ENCODE measurements at regions not wholly inside any gene's neighbourhood (a gene's known extent, or its start where the extent isn't known, plus 50 kb on each side); places are given as distances from the start of the nearest gene placed in this dataset.

DNA sequence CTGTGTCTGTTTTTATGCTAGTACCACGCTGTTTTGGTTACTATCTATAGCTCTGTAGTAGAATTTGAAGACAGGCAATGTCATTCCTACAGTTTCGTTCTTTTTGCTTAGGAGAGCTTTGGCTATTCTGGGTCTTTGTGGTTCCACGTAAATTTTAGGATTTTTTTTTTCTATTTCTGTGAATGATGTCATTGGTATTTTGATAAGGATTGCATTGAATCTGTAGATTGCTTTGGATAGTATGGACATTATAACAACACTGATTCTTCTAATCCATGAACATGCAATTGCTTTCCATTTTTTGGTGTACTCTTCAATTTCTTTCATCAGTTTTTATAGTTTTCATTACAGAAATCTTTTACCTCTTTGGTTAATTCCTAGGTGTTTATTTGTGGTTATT is 345.2 kb downstream of the TMEM121 start:
- Mint-ChIP-seq H3K36me3 (ENCODE audit: unreplicated experiment) (no peaks in the 10 kb centered on the region), H3K4me1 (ENCODE audit: unreplicated experiment) (no peaks in the 10 kb centered on the region), H3K27me3 (ENCODE audit: unreplicated experiment) (no peaks in the 10 kb centered on the region), H3K9me3 (ENCODE audit: unreplicated experiment) (peaks cover 63% of the 10 kb centered on the region), H3K27ac (ENCODE audit: unreplicated experiment) (no peak overlapping the region), H3K4me3 (ENCODE audit: unreplicated experiment) (no peak overlapping the region)
- TF ChIP-seq, protein P1, sequence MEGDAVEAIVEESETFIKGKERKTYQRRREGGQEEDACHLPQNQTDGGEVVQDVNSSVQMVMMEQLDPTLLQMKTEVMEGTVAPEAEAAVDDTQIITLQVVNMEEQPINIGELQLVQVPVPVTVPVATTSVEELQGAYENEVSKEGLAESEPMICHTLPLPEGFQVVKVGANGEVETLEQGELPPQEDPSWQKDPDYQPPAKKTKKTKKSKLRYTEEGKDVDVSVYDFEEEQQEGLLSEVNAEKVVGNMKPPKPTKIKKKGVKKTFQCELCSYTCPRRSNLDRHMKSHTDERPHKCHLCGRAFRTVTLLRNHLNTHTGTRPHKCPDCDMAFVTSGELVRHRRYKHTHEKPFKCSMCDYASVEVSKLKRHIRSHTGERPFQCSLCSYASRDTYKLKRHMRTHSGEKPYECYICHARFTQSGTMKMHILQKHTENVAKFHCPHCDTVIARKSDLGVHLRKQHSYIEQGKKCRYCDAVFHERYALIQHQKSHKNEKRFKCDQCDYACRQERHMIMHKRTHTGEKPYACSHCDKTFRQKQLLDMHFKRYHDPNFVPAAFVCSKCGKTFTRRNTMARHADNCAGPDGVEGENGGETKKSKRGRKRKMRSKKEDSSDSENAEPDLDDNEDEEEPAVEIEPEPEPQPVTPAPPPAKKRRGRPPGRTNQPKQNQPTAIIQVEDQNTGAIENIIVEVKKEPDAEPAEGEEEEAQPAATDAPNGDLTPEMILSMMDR (IDR thresholded peaks at IDR 0.05) = no peak
- no peak for DNase-seq (ENCODE audit: extremely low spot score, unreplicated experiment)

DNA sequence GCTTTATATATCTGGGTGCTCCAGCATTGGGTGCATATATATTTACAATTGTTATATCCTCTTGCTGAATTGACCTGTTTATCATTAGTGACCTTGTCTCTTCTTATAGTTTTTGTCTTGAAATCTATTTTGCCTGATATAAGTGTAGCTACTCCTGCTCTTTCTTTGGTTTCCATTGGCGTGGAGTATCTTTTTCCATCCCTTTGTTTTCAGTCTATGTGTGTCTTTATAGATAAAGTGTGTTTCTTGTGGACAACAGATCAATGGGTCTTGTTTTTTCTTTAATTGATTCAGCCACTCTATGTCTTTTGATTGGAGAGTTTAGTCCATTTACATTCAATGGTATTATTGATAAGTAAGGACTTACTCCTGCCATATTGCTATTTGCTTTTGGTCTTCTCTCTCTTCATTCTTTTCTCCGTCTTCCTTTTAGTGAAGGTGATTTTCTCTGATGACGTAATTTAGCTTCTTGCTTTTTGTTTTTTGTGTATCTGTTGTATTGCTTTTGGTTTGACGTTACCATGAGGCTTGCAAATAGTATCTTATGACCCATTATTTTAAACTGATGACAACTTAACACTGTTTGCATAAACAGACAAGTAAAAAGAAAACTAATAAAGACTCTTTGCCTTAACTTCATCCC is 347.6 kb downstream of the TMEM121 start:
- Mint-ChIP-seq H3K27me3 (ENCODE audit: unreplicated experiment) (no peaks in the 10 kb centered on the region), H3K27ac (ENCODE audit: unreplicated experiment) (no peak overlapping the region), H3K9me3 (ENCODE audit: unreplicated experiment) (peaks cover 68% of the 10 kb centered on the region), H3K36me3 (ENCODE audit: unreplicated experiment) (no peaks in the 10 kb centered on the region), H3K4me1 (ENCODE audit: unreplicated experiment) (no peaks in the 10 kb centered on the region), H3K4me3 (ENCODE audit: unreplicated experiment) (no peak overlapping the region)
- TF ChIP-seq, protein P1 (IDR thresholded peaks at IDR 0.05) = no peak
- no peak for DNase-seq (ENCODE audit: extremely low spot score, unreplicated experiment)

DNA sequence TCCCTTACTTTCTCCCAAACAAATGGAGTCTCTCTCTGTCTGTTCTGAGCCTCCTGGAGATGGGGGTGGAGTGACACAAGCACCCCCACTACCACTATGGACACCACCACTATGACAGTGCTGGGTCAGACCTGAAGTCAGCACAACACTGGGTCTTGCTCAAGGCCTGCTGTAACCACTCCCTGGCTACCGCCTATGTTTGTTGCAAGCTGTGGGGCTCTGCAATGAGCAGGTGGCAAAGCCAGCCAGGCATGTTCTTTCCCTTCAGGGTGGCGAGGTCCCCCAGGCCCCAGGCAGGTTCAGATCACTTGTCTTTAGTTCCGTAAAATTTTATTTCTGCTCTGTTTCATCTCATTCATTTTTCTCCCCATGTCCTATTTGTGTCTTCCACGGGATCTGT is 349.8 kb downstream of the TMEM121 start:
- Mint-ChIP-seq H3K9me3 (ENCODE audit: unreplicated experiment) (peaks cover 59% of the 10 kb centered on the region), H3K27me3 (ENCODE audit: unreplicated experiment) (no peaks in the 10 kb centered on the region), H3K4me3 (ENCODE audit: unreplicated experiment) (no peak overlapping the region), H3K36me3 (ENCODE audit: unreplicated experiment) (no peaks in the 10 kb centered on the region), H3K4me1 (ENCODE audit: unreplicated experiment) (no peaks in the 10 kb centered on the region), H3K27ac (ENCODE audit: unreplicated experiment) (no peak overlapping the region)
- DNase-seq (ENCODE audit: extremely low spot score, unreplicated experiment) = peak; percentile 73
- TF ChIP-seq, protein P1 (IDR thresholded peaks at IDR 0.05) = no peak

DNA sequence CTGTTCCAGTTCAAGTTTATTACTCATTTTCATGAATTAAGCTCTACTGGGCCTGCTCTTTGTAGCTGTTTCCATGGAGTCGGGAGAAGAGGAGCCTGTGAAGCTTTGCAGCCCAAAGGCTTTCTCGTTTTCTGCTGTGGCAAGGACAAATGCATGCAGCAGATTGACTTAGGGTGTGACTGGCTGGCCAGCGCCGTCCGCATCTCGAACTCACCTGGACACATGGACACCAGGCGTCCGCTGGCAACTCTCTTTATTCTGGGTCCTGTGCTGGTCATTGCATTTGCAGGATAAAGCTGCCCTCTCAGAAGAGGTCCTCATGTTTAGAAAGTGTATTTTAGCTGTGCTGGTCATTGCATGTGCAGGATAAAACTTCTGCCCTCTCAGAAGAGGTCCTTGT is 350.4 kb downstream of the TMEM121 start:
- Mint-ChIP-seq H3K27me3 (ENCODE audit: unreplicated experiment) (no peaks in the 10 kb centered on the region), H3K36me3 (ENCODE audit: unreplicated experiment) (no peaks in the 10 kb centered on the region), H3K4me3 (ENCODE audit: unreplicated experiment) (no peak overlapping the region), H3K4me1 (ENCODE audit: unreplicated experiment) (no peaks in the 10 kb centered on the region), H3K9me3 (ENCODE audit: unreplicated experiment) (peaks cover 55% of the 10 kb centered on the region), H3K27ac (ENCODE audit: unreplicated experiment) (no peak overlapping the region)
- DNase-seq (ENCODE audit: extremely low spot score, unreplicated experiment) = no peak
- TF ChIP-seq, protein P1 (IDR thresholded peaks at IDR 0.05) = no peak

DNA sequence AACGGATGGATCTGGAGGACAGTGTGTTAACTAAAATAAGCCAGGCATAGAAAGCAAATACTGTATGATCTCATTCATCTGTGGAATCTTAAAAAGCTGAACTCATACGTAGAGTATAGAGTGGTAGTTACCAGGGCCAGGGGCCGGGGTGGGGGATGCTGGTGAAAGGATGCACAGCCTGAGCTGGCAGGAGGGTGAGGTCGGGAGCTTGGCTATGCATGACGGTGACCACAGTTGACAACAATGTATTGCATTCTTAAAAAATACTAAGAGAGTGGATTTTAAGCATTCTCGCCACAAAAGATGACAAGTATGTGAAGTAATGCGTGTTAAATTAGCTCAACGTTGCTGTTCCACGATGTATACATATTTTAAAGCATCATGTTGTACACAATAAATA is 351.3 kb downstream of the TMEM121 start:
- no peaks in the 10 kb centered on the region for H3K27me3 Mint-ChIP-seq (ENCODE audit: unreplicated experiment)
- H3K36me3 Mint-ChIP-seq (ENCODE audit: unreplicated experiment) = no peaks in the 10 kb centered on the region
- no peak overlapping the region for H3K27ac Mint-ChIP-seq (ENCODE audit: unreplicated experiment)
- H3K4me1 Mint-ChIP-seq (ENCODE audit: unreplicated experiment) = no peaks in the 10 kb centered on the region
- H3K9me3 Mint-ChIP-seq (ENCODE audit: unreplicated experiment) = peaks cover 47% of the 10 kb centered on the region
- H3K4me3 Mint-ChIP-seq (ENCODE audit: unreplicated experiment) = no peak overlapping the region
- TF ChIP-seq, protein P1 (IDR thresholded peaks at IDR 0.05) = no peak
- DNase-seq (ENCODE audit: extremely low spot score, unreplicated experiment) = no peak

All from osteocyte (in vitro differentiated cells).